ENCODE measurements at regions not wholly inside any gene's neighbourhood (a gene's known extent, or its start where the extent isn't known, plus 50 kb on each side); places are given as distances from the start of the nearest gene placed in this dataset.

DNA sequence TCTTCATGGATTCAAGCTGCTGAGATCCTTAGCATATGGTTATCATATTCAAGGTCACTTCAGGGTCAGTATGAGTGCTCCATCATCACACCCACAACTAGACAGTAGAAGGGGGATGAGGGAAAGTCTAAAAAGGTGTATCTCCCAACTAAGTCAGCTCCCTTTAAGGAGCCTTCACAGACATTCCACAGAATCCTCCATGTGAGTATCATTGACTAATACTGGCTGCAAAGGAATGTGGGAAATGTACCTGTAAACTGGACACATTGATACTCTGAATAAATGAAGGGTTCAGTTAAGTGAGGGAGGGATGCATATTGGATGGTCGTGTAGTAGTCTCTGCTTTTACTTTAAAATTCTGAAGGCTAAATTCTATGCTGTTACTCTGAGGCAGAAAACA lies 330.7 kb downstream of the LRRC70 start:
- H3K56ac ChIP-seq (ENCODE audit: extremely low read depth, insufficient read depth, low read length), result no peak overlapping the region

More for the DNA sequence above, 330.7 kb downstream of the LRRC70 start:
- in situ Hi-C loops (cut with MboI; ENCODE audit: low sequenced_read_pairs) (no loop called here), intact Hi-C loops (cut with micrococcal nuclease) (no loop called here), dilution Hi-C loops (cut with HindIII; ENCODE audit: low sequenced_read_pairs, unreplicated experiment) (no loop called here)
- Histone ChIP-seq H2AK5ac (ENCODE audit: low read depth, low read length) (no peak overlapping the region), H3K4ac (ENCODE audit: low read depth, low read length) (no peak overlapping the region), H3K18ac (ENCODE audit: low read depth, low read length) (no peak overlapping the region), H3K9me3 (ENCODE audit: control insufficient read depth, insufficient read depth, low read length) (no peaks in the 10 kb centered on the region; the same call in 1 of the 2 replicates), H3K4me1 (ENCODE audit: control insufficient read depth, insufficient read depth, low read length) (no peaks in the 10 kb centered on the region), H2BK20ac (ENCODE audit: low read depth, low read length) (no peak overlapping the region), H4K8ac (ENCODE audit: low read depth in 2 of 2, low read length in 2 of 2) (no peak overlapping the region), H3K4me2 (ENCODE audit: low read depth, low read length) (no peak overlapping the region), H3K4me3 (ENCODE audit: insufficient read depth, low read depth, low read length) (no peak overlapping the region), H3K27ac (ENCODE audit: insufficient read depth, low read length) (no peak overlapping the region), H2BK5ac (ENCODE audit: low read depth, low read length, poor library complexity, severe bottlenecking) (no peak overlapping the region), H3K27me3 (ENCODE audit: control insufficient read depth, insufficient read depth, low read length) (no peaks in the 10 kb centered on the region), H3K23ac (ENCODE audit: low read depth, low read length) (no peak overlapping the region), H3K9ac (ENCODE audit: low read depth, low read length) (no peak overlapping the region), H2AK9ac (replicated peaks; ENCODE audit: low read depth, low read length, poor library complexity) (no peak overlapping the region), H3K79me1 (ENCODE audit: low read depth in 1 of 2, low read length in 2 of 2) (no peaks in the 10 kb centered on the region), H4K5ac (ENCODE audit: low read depth, low read length) (no peak overlapping the region), H2AFZ (replicated peaks; ENCODE audit: low read length, poor library complexity) (no peak overlapping the region), H2BK120ac (ENCODE audit: low read depth, low read length) (no peak overlapping the region), H3K14ac (replicated peaks; ENCODE audit: low read depth, low read length) (no peak overlapping the region), H3K9me1 (ENCODE audit: insufficient read depth, low read length) (no peaks in the 10 kb centered on the region), H2BK15ac (ENCODE audit: low read depth, low read length) (no peak overlapping the region), H4K91ac (ENCODE audit: insufficient read depth, low read depth, low read length) (no peak overlapping the region), H4K20me1 (ENCODE audit: insufficient read depth, low read length) (no peaks in the 10 kb centered on the region), H3K36me3 (ENCODE audit: control insufficient read depth, insufficient read depth, low read length) (no peaks in the 10 kb centered on the region)
- WGBS, 2 experiments (ENCODE audit: extremely low coverage in 2 of 2, insufficient read length in 1 of 2), result no CpG with 5 or more reads among the region's 1 CpG
- DNase-seq (no peak), ATAC-seq (ENCODE audit: low read depth) (no peak)
- CTCF ChIA-PET, result interaction anchor here (0.6 kb wide), 1 partner anchor 91 kb away, joined by 8 read pairs; no protein-coding TSS in a partner anchor
- POLR2A ChIA-PET (ENCODE audit: unreplicated experiment), result no interaction called here
- TF ChIP-seq BHLHE40 (IDR thresholded peaks at IDR 0.05; ENCODE audit: low read depth, low read length) (no peak), CHD1 (IDR thresholded peaks at IDR 0.05; ENCODE audit: low read depth, low read length) (no peak), FOS (IDR thresholded peaks at IDR 0.05; ENCODE audit: low read depth, low read length) (no peak), NFE2L2 (IDR thresholded peaks at IDR 0.05; ENCODE audit: low read depth, low read length) (no peak), SMC3 (IDR thresholded peaks at IDR 0.05; ENCODE audit: low read depth, low read length) (no peak), RFX5 (IDR thresholded peaks at IDR 0.05; ENCODE audit: low read depth, low read length) (no peak), MXI1 (IDR thresholded peaks at IDR 0.05; ENCODE audit: borderline replicate concordance, low read depth, low read length) (no peak), MAFK (IDR thresholded peaks at IDR 0.05; ENCODE audit: low read depth, low read length) (no peak), RAD21 (IDR thresholded peaks at IDR 0.05; ENCODE audit: low read length) (no peak), RCOR1 (IDR thresholded peaks at IDR 0.05; ENCODE audit: insufficient replicate concordance, low read length) (no peak), CEBPB (IDR thresholded peaks at IDR 0.05; ENCODE audit: low read depth, low read length) (no peak), MAZ (IDR thresholded peaks at IDR 0.05; ENCODE audit: borderline replicate concordance, low read depth, low read length) (no peak), POLR2A (IDR thresholded peaks at IDR 0.05; ENCODE audit: low read depth, low read length) (no peak)
- TF ChIP-seq, protein P1, sequence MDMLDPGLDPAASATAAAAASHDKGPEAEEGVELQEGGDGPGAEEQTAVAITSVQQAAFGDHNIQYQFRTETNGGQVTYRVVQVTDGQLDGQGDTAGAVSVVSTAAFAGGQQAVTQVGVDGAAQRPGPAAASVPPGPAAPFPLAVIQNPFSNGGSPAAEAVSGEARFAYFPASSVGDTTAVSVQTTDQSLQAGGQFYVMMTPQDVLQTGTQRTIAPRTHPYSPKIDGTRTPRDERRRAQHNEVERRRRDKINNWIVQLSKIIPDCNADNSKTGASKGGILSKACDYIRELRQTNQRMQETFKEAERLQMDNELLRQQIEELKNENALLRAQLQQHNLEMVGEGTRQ (IDR thresholded peaks at IDR 0.05; ENCODE audit: low read depth, low read length), result no peak
- TF ChIP-seq, protein P2, sequence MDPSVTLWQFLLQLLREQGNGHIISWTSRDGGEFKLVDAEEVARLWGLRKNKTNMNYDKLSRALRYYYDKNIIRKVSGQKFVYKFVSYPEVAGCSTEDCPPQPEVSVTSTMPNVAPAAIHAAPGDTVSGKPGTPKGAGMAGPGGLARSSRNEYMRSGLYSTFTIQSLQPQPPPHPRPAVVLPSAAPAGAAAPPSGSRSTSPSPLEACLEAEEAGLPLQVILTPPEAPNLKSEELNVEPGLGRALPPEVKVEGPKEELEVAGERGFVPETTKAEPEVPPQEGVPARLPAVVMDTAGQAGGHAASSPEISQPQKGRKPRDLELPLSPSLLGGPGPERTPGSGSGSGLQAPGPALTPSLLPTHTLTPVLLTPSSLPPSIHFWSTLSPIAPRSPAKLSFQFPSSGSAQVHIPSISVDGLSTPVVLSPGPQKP (IDR thresholded peaks at IDR 0.05; ENCODE audit: borderline replicate concordance, low read depth, low read length), result no peak
- TF ChIP-seq, protein P3, sequence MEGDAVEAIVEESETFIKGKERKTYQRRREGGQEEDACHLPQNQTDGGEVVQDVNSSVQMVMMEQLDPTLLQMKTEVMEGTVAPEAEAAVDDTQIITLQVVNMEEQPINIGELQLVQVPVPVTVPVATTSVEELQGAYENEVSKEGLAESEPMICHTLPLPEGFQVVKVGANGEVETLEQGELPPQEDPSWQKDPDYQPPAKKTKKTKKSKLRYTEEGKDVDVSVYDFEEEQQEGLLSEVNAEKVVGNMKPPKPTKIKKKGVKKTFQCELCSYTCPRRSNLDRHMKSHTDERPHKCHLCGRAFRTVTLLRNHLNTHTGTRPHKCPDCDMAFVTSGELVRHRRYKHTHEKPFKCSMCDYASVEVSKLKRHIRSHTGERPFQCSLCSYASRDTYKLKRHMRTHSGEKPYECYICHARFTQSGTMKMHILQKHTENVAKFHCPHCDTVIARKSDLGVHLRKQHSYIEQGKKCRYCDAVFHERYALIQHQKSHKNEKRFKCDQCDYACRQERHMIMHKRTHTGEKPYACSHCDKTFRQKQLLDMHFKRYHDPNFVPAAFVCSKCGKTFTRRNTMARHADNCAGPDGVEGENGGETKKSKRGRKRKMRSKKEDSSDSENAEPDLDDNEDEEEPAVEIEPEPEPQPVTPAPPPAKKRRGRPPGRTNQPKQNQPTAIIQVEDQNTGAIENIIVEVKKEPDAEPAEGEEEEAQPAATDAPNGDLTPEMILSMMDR (conservative IDR thresholded peaks at IDR 0.05; ENCODE audit: low read depth, low read length), result no peak
- BruUV-seq (replicated peaks), result no TSS peak

Data from IMR-90 (cell line).